HG03457 (cell line): ENCODE measurements at regions not wholly inside any gene's neighbourhood (a gene's known extent, or its start where the extent isn't known, plus 50 kb on each side); places are given as distances from the start of the nearest gene placed in this dataset.

Source experiments
- ATAC-seq: cut with Tn5 transposase; IDR thresholded peaks from one replicate; pipeline ENCODE4 v1.9.1; 2021; ENCODE audit warnings: moderate number of reproducible peaks; ENCODE audit not compliant: unreplicated experiment

DNA sequence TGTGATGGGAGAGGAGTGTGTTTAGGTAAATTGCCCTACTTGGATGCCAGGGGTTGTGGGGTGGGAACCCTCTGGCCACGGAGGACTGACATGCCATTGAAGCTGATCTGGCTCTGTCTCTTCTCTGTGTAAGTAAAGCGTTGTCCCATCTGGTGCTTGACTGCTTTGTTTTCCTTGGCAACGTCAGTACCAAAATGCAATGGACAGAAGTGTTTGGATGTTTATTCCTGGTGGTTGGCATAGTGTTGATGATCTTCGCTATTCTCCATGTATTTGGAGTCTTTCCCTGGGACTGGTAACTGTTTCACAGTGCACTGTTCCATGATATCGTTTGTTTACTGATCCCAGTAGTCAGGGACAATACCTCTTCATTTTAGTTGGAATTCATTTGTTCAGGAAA lies 130.5 kb upstream of the MCTP2 start:
- ATAC-seq, result no peak

DNA sequence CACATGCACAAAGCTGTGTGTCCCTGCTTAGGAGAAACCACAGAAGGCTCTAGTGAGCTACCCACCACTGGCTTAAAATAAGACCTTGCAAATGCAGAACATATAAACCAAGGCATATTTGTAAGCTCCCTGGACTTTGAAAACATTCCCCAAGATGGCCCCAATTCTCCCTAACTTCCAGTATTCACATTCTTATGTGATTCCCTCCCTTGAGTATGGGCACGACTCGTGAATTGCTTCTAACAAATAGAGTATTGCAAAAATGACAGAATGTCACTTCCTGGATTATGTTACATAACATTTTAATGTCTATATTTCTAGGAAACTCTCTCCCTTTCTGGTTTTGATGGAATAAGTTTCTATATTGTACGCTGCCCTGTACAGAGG lies 131.8 kb upstream of the MCTP2 start:
- no peak for ATAC-seq

DNA sequence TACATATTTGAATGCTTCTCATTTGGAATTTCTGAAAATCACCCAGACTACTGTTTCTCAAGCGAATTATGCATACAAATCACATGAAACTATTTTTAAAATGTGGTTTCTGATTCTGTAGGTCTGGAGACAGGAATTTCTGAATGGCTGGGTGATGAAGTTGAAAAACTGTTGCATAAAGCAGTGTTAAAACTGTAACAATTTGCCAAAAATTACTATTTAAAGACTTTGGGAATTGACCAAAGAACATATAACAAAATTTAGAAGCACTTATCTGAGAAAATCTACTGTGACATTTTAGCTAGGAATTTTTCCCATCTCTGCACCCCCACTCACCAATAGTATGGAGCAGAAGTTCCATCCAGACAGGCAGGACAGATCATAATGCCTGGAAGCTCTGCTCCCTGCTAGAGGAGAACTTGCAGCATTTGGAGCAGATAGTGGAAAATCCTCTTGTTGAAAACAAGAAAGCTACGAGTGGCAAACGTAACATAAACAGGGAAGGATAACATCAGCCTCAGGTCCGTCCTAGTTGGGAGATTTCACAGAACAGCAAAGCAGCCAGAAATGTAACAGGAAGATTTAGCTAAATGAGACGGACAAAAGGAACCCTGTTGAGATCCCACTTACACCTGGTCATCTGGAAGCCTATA lies 132.3 kb upstream of the MCTP2 start:
- no peak for ATAC-seq

DNA sequence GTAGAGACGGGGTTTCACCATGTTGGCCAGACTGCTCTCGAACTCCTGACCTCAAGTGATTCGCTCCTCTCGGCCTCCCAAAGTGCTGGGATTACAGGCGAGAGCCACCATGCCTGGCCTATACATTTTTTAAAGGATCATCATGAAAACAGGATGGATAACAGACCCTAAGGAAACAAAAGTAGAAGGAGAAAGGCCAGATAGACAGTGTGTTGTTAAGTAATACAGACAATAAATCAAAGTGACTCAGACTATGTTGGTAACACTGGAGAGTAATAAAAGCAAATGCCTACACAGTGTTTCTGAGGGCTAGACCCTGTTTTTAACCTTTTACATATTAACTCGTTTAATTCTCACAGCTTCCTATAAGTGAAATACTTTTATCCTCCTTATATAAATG lies 133.8 kb upstream of the MCTP2 start:
- no peak for ATAC-seq

DNA sequence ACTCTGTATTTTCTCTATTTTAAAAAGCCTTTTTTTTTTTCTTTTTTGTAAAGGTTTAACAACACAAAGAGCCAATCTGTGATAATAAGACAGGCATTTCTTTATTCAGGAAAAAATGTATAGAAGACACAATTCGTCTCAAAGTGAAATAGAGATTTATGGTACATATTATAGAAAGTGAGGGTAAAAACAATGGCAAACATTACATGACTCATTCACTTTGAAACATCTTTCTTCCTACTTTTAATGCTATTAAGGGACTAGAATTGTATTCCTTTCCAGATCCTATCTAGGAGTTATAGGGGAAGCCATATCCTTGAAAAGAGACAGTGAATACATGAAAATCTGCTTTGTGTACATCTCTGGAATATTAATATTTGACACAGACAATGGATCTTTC lies 137.1 kb upstream of the MCTP2 start:
- no peak for ATAC-seq

DNA sequence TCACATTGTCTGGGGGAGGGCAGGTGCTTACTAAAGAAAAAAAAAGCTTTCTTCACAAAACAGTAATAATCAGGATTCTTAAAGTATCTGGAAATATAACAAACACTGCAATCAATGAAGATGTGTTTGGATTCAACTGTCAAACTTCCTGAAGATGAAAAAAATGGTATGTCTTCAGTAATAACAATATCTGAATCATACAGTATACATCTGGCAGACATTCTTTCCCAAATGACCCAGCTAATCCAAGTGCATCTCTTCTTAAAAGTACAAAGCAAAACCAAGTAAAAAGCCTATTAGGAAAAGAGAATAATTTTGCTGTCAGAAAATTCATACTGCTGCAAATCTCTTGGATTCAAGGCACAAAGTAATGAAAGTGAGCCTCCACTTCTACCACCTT lies 145.0 kb upstream of the MCTP2 start:
- no peak for ATAC-seq

DNA sequence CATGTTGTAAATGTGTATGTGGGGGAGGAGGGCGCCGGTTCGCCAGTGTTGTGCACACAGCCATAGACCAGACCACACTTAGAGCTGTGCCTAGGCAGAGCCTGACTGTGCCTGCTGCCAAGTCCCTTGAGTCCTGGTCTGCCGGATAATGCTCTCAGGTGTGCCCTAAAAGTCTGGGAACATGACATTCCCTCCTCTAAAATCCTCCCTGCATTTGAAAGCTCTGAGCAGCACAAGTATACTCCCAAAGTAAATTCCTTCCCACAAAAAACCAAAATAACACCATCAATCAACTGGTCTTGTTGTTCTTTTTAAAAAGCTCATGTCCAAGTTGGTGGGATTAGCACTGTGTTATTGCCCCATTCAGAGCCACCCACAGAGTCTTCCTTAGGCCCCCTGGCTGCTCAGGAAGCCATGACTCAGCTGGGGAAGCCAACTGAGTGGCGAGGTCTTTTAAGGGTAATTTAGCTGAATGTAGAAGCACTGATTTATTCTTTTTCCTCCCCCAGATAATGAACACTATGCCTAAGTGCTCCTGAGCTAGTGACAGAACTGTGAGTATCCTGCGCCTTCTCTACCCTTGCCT lies 147.8 kb upstream of the MCTP2 start:
- ATAC-seq, result no peak

DNA sequence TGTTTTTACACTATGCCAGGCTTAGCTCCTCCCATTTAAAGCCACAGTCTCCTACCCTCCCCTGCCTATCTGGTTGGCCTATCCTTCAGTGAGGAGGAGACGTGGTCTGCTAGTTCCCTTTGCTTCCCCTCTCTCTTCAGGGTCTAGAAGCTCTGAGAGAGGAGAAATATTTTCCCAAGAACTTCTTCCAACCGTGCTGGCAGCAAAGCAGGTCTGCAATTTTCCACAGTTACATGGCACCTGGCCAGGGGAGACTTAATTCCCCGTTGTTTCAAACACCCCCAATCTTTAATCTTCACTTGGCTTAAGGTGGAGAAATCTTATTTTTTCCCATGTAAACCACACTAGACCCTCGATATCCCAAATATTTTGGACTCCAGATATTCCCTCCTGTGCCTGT lies 149.5 kb upstream of the MCTP2 start:
- ATAC-seq, result no peak

DNA sequence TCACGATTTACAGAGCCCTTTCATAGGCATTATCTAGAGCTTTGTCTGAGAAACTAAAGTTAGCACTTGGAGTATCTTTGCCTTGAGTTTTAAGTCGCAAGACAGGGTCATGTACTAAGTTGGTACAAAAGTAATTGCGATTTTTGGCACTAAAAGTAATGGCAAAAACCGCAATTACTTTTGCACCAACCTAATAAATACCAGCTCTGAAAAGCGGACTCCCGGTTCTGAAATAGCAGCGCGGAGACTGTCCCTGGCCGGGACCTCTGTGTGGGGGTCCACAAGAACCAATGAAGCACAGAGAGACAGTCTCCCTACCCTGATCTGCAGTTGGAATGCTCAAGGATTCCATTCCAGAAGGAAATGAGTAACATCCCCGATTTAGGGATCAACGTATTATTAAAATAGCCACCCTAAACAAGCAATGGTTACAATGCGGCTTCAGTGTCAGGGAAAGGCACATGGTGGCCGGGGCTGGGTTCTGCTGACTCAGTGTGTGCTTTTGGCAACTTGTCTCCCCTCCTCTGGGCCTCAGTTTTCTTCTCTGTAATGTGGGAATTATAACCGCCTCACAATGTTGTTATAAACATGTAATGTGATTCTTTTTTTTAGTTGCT lies 150.3 kb upstream of the MCTP2 start:
- ATAC-seq, result no peak

DNA sequence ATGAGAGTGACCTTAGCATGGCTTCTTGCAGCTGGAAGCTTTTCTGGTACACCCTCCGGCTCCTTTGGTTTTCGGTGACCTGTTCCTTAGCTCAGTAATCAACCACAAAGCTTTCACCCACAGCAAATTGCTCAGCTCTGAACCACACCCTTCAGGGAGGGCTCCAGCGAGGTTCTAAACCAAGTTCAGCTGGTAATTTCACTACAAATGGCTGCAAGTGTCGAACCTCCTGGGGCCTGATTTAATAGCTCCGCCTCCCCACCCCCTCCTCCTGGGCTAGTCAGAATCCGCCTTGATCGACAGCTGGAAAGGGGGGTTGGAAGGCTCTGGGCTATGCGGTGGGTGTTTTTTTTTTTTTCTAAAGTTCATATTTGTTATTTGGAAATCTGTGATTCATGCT lies 150.9 kb upstream of the MCTP2 start:
- ATAC-seq, result no peak

DNA sequence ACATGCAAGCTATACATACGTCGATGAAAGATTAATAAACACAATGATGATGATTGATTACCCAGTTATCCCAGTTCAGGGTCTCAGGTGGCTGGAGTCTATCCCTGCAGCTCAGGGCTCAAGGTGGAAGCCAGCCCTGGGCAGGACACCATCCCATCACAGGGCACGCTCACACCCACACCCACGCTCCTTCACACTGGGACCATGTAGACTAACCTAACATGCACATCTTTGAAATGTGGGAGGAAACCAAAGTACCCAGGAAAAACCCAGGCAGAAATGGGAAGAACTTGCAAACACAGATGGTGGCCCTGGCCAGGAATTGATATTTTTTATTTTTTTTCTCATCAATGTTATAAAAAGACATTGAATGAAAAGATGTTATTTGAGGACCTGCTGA lies 151.4 kb upstream of the MCTP2 start:
- no peak for ATAC-seq

DNA sequence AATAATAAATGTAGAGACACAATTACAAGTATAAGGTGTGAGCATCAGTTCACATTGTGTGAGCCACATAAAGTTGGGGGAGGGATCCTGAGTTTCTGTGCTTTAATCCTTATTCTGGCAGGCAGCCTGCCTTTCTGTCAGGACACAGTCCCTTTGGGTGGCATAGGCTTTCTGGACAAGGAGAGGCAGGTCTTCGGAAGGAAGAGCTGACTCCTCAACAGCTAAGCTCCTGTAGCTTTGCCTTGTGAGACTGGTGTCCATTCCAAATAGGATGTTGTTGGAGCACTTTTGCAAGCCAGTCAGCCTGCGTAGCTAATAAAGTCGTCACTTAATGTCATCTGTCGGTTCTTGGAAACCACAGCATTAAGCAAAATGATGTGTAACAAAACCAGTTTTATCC lies 151.9 kb upstream of the MCTP2 start:
- no peak for ATAC-seq

DNA sequence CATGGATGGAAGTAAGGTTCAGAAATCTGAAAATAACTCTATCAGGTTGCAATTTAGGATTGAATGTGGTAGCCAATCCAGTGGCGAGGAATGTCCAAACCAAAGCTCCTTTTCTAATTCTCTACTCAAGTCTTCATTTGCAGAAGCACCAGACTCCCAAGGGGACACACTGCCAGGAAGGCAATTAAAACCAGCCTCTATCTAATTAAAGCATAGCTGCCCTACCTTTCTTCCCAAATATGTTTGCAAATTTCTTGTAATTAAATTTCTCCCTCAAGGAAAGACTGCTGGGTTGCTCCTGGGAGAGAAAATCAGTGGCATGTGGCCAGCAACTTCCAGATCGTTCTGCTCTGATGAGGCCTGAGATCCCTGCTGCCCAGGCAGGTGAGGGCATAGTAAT lies 153.4 kb upstream of the MCTP2 start:
- ATAC-seq, result no peak

DNA sequence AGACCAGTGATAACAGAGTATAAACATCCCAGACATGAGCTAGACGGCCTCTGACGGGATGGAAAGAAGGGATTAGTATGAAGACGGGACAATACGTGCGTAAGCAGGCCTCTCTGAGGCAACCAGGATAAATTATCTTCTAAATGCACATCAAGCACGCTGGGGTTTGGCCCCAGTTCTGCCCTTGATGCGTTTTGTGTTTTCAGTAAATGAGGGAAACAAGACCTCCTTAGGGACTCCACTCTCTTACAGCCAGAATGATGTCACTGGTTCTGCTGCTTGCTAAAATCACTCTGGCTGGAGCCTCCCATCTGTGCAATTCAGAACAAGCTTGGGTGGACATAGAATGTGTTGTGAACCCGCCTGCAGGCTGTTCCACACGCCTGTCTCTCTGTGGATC lies 156.0 kb upstream of the MCTP2 start:
- ATAC-seq, result no peak

DNA sequence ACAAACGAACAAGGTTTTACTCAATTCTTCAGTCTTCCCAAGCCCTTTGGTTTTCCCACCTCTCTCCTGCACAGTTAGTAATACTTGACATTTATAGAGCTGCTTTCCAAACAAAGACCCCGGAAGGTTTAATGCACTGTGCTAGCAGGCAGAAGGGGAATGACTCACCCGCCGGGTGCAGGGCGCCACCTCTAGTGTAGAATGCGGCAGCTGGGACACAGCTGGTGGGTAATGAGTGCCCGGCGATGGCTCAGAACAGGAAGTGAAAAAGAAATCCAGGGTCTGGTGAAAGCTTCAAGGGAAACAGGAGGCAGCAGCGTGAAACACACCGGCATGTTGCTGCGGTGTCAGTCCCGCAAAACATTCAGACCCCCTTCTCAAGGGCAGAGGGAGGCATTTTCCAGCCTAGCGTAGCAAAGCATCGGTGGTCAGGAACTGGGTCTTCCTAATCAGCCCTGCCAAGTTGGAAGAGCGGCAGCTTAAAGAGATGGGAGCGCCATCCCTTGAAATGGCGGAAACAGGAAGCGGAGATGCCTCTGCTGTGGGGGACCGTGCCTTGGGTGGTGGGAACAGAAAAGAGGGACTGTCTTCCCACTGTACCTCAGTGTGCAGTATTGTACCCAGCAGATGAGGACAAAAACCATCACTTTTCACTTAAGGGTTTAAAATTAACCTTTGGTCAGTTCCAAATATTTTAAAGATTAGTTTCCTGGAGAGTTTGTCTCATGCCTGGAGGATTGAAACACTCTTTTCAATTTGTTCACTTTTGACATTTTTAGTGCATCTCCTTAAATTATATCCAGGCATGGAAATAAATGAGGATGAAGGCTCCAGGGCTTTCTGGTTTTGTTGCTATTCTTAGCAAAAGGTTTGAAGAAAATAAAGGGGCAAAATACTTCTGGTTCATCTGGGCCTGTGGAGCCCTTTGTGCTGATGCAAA lies 160.7 kb upstream of the MCTP2 start:
- ATAC-seq, result no peak

DNA sequence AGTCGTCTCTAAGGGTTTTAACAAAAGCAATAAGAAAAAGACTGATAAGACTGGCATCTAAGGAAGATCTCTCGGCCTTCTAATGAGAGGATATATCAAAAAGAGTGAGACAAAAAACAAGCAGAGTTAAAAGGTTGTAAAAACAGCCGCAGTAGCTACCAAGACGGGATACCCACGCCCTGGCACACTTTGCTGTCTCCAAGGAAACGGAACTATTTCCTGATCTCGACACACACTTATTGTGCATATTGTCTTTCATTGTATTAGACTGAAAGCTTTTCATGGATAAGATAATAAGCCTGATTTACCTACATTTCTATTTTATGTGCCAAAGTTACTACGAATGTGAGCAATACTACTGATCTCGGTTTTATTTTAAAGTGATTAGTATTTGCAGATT lies 161.5 kb upstream of the MCTP2 start:
- no peak for ATAC-seq

DNA sequence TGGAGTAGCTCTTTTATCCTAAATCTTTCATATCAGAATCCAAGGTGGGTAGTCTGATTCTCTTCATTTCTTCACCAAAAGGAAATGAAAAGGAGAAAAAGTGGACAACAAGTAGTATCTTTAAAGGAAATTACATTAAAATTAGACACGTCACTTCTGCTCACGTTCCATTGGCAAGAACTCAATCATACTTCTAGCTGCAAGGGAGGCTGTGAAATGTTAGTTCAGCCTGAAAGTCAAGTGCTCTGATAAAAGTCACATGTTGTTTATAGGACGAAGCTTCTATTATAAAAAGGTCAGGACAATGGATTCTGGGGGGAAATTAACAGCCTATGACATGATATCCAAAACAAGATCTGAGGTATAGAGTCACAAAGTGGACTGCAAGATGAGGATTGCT lies 164.6 kb upstream of the MCTP2 start:
- ATAC-seq, result no peak

DNA sequence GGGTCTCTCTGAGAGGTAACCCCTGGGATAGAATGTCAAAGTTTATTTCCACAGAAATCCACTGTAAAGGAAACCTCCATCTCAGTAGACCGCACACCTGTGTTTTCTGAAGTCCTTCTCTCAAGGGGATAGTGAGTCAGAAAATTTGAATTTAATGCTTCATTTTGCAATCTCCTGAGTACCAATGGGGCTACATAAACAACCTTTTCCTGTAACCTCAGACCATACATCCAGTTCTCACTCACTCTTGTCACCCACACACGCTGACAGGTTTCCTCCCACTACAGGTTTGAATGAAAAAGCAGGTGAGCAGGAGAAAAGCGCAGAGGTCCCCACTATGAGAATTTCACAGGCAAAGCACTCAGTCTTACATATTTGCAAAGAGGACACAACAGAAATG lies 165.3 kb upstream of the MCTP2 start:
- ATAC-seq, result no peak

DNA sequence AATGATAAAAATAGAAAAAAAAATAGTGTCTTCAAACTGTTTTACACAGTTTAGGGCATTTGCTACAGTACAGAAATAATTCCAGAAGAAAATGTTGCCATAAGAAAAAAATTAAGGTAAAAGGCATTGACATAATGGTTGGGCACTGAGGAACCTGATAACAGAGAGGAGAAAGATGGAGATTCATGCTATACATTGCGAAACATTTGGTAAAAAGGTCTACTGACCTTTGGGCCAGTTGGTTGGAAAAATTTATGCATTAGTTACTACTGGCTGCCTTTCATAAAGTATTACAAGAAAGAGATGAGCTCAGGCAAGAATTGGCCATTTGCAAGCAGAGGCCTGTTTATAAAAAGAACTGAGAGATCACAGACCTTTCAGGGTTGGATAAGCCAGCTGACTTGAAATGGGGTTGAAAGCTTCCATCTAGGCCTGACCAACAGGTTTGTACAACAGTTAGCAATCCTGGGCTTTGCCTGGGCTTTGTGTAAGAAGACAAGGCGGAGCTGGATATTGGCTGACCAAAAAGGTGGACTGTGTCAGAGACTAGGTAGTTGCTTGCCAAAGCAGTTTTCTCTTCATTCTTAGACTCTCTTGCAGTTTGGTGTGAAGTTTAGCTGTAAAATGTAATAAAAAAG lies 166.6 kb upstream of the MCTP2 start:
- no peak for ATAC-seq

DNA sequence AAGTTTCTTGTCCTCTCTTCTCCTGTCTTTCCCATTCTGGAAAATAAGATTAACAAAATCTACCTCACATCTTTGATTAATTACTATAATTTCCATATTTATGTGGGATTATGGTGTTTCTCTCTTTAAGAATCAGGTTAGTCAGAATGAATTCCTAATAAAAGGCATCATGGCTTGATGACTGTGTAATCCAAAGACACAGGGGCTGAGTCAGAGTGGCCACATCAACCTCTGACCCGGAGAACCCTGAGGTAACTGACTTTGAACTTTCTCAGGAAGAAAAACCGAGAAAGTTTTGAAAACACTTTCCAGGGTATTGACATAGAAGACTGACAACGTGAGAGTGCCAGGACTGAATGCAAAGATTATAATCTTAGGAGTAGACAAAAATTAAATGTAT lies 170.3 kb upstream of the MCTP2 start:
- ATAC-seq, result no peak

DNA sequence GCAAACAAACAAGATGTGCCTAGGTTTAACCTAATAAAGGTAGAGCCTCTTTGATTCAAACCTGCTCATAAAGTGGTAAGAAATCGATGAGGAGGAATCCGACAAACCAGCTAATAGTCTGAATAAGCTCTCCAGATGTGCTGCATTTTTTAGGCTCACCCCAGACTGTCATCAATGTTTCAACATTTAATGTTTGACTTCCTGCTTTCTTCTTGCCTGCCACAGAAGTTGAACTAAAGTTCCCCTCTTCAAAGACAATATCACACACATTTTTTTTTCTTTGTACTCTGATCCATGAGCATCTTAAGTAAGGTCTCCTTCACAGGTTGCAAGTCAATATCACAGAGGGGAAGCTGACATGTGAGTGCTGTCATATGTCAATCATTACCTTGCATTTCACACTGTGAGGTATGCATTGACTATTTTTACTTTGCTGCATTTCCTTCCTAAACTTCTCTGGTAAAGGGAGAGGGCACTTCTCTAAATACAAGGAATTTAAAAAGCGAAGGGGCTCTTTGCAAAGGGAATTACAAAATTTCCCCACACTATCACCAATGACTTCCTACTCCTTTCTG lies 172.3 kb upstream of the MCTP2 start:
- ATAC-seq, result no peak
